Neuron (in vitro differentiated cells): ENCODE measurements at regions not wholly inside any gene's neighbourhood (a gene's known extent, or its start where the extent isn't known, plus 50 kb on each side); places are given as distances from the start of the nearest gene placed in this dataset.

Experiments used
- H2AFZ ChIP-seq: one replicate; pipeline ENCODE4 v1.6.1; 2013; ENCODE audit warnings: low read depth, mild to moderate bottlenecking, inconsistent platforms, low read length, moderate library complexity
- H3K27me3 ChIP-seq: one replicate; pipeline ENCODE4 v1.6.1; 2013; ENCODE audit warnings: low read length; ENCODE audit not compliant: insufficient read depth
- H3K36me3 ChIP-seq: one replicate; pipeline ENCODE4 v1.6.1; 2013; ENCODE audit warnings: low read length; ENCODE audit not compliant: insufficient read depth
- H3K4me1 ChIP-seq: one replicate; pipeline ENCODE4 v1.6.1; 2013; ENCODE audit warnings: low read length; ENCODE audit not compliant: insufficient read depth
- H3K4me3 ChIP-seq: 2 replicates; pipeline ENCODE4 v1.5.1; 2013; ENCODE audit warnings: mild to moderate bottlenecking, low read length, moderate library complexity
- H3K9me3 ChIP-seq: one replicate; pipeline ENCODE4 v1.6.1; 2013; ENCODE audit warnings: low read length

GRCh38 chr5:8675182-8675581 is 806.2 kb downstream of the MTRR start:
- no peaks in the 10 kb centered on the region for H3K36me3 ChIP-seq
- H3K4me1 ChIP-seq = no peaks in the 10 kb centered on the region
- no peaks in the 10 kb centered on the region for H3K9me3 ChIP-seq
- no peaks in the 10 kb centered on the region for H3K27me3 ChIP-seq
- H3K4me3 ChIP-seq = no peak overlapping the region
- H2AFZ ChIP-seq = no peak overlapping the region

- no peaks in the 10 kb centered on the region for H3K9me3 ChIP-seq
- H3K27me3 ChIP-seq = no peaks in the 10 kb centered on the region
- H2AFZ ChIP-seq = no peak overlapping the region
Observed at GRCh38 chr5:8676695-8677094, 807.7 kb downstream of the MTRR start.

GRCh38 chr5:8682381-8682780 is 813.4 kb downstream of the MTRR start:
- no peak overlapping the region for H2AFZ ChIP-seq
- no peaks in the 10 kb centered on the region for H3K9me3 ChIP-seq
- no peak overlapping the region for H3K4me3 ChIP-seq
- no peaks in the 10 kb centered on the region for H3K27me3 ChIP-seq
- no peaks in the 10 kb centered on the region for H3K4me1 ChIP-seq
- no peaks in the 10 kb centered on the region for H3K36me3 ChIP-seq

More at GRCh38 chr5:8676695-8677094, 807.7 kb downstream of the MTRR start:
- no peak overlapping the region for H3K4me3 ChIP-seq
- H3K36me3 ChIP-seq = no peaks in the 10 kb centered on the region
- no peaks in the 10 kb centered on the region for H3K4me1 ChIP-seq

GRCh38 chr5:8683496-8683895 is 814.5 kb downstream of the MTRR start:
- H2AFZ ChIP-seq = no peak overlapping the region
- no peaks in the 10 kb centered on the region for H3K4me1 ChIP-seq
- no peaks in the 10 kb centered on the region for H3K36me3 ChIP-seq
- H3K4me3 ChIP-seq = no peak overlapping the region
- H3K9me3 ChIP-seq = no peaks in the 10 kb centered on the region
- H3K27me3 ChIP-seq = no peaks in the 10 kb centered on the region

GRCh38 chr5:8685704-8686103 is 816.8 kb downstream of the MTRR start:
- Histone ChIP-seq H3K9me3 (no peaks in the 10 kb centered on the region), H3K27me3 (no peaks in the 10 kb centered on the region), H3K4me3 (no peak overlapping the region), H3K36me3 (no peaks in the 10 kb centered on the region), H3K4me1 (no peaks in the 10 kb centered on the region), H2AFZ (no peak overlapping the region)

GRCh38 chr5:8686707-8687106 is 817.8 kb downstream of the MTRR start:
- Histone ChIP-seq H3K9me3 (no peaks in the 10 kb centered on the region), H2AFZ (no peak overlapping the region), H3K27me3 (no peaks in the 10 kb centered on the region), H3K4me3 (no peak overlapping the region), H3K4me1 (no peaks in the 10 kb centered on the region), H3K36me3 (no peaks in the 10 kb centered on the region)

GRCh38 chr5:8689773-8690172 is 820.8 kb downstream of the MTRR start:
- Histone ChIP-seq H2AFZ (no peak overlapping the region), H3K4me1 (no peaks in the 10 kb centered on the region), H3K4me3 (no peak overlapping the region), H3K36me3 (no peaks in the 10 kb centered on the region), H3K9me3 (no peaks in the 10 kb centered on the region), H3K27me3 (no peaks in the 10 kb centered on the region)

- no peak overlapping the region for H3K4me3 ChIP-seq
- no peaks in the 10 kb centered on the region for H3K36me3 ChIP-seq
- no peaks in the 10 kb centered on the region for H3K27me3 ChIP-seq
- no peaks in the 10 kb centered on the region for H3K4me1 ChIP-seq
- no peaks in the 10 kb centered on the region for H3K9me3 ChIP-seq
- H2AFZ ChIP-seq = no peak overlapping the region
Observed at GRCh38 chr5:8691221-8691620, 822.3 kb downstream of the MTRR start.

- no peaks in the 10 kb centered on the region for H3K9me3 ChIP-seq
- no peak overlapping the region for H2AFZ ChIP-seq
- no peak overlapping the region for H3K4me3 ChIP-seq
- H3K36me3 ChIP-seq = no peaks in the 10 kb centered on the region
- H3K27me3 ChIP-seq = no peaks in the 10 kb centered on the region
- no peaks in the 10 kb centered on the region for H3K4me1 ChIP-seq
Observed at GRCh38 chr5:8693341-8693844, 824.4 kb downstream of the MTRR start.

- no peaks in the 10 kb centered on the region for H3K9me3 ChIP-seq
Observed at GRCh38 chr5:8694545-8694944, 825.6 kb downstream of the MTRR start.

GRCh38 chr5:8695902-8696845 is 827.2 kb downstream of the MTRR start:
- no peaks in the 10 kb centered on the region for H3K27me3 ChIP-seq
- H2AFZ ChIP-seq = no peak overlapping the region
- H3K4me3 ChIP-seq = no peak overlapping the region
- H3K36me3 ChIP-seq = no peaks in the 10 kb centered on the region
- no peaks in the 10 kb centered on the region for H3K9me3 ChIP-seq
- H3K4me1 ChIP-seq = no peaks in the 10 kb centered on the region

More at GRCh38 chr5:8694545-8694944, 825.6 kb downstream of the MTRR start:
- Histone ChIP-seq H2AFZ (no peak overlapping the region), H3K4me3 (no peak overlapping the region), H3K27me3 (no peaks in the 10 kb centered on the region), H3K36me3 (no peaks in the 10 kb centered on the region), H3K4me1 (no peaks in the 10 kb centered on the region)

- no peaks in the 10 kb centered on the region for H3K9me3 ChIP-seq
- H3K4me1 ChIP-seq = no peaks in the 10 kb centered on the region
- H3K4me3 ChIP-seq = no peak overlapping the region
Observed at GRCh38 chr5:8700222-8700621, 831.3 kb downstream of the MTRR start.

GRCh38 chr5:8700671-8701070 is 831.7 kb downstream of the MTRR start:
- Histone ChIP-seq H3K4me1 (no peaks in the 10 kb centered on the region), H3K9me3 (no peaks in the 10 kb centered on the region), H3K4me3 (no peak overlapping the region)

More at GRCh38 chr5:8700222-8700621, 831.3 kb downstream of the MTRR start:
- Histone ChIP-seq H3K27me3 (no peaks in the 10 kb centered on the region), H2AFZ (no peak overlapping the region), H3K36me3 (no peaks in the 10 kb centered on the region)

More at GRCh38 chr5:8700671-8701070, 831.7 kb downstream of the MTRR start:
- Histone ChIP-seq H2AFZ (no peak overlapping the region), H3K27me3 (no peaks in the 10 kb centered on the region), H3K36me3 (no peaks in the 10 kb centered on the region)
